K562 (cell line): ENCODE measurements at regions not wholly inside any gene's neighbourhood (a gene's known extent, or its start where the extent isn't known, plus 50 kb on each side); places are given as distances from the start of the nearest gene placed in this dataset.

ENCODE experiments used
- ATAC-seq: fragments of 200-7000 bp; cut with Tn5 transposase; 3 replicates; pipeline ENCODE4 v1.9.1; 2020; ENCODE audit warnings: moderate library complexity
- BruUV-seq: library from RNA; stranded (reverse); fragments of 400-500 nt; replicated peaks from 2 replicates; lab custom pipeline; 2021; lab: Mats Ljungman, UMichigan
- CTCF ChIA-PET: fragments of 300-600 bp; formaldehyde crosslinking; extraction: SDS; loops from one replicate; lab custom pipeline; 2021; ENCODE audit warnings: low intra/inter-chr PET ratio; lab: Yijun Ruan, JAX
- POLR2A ChIA-PET: fragments of 300-600, 350-650 bp; sonication (Branson Sonifier 250); formaldehyde crosslinking; extraction: SDS; loops from one replicate; lab custom pipeline; 2021; ENCODE audit warnings: antibody characterized with exemption, inconsistent platforms; lab: Yijun Ruan, JAX
- DNase-seq, 4 experiments: peaks; one replicate each; pipeline versions ENCODE4 v3.0.0 to v3.0.0-alpha.2; 2011 to 2018; ENCODE audit warnings: low spot score in 3 of 4, mixed read lengths in 3 of 4; ENCODE audit errors: extremely low read depth in 1 of 4
- FAIRE-seq: peaks from 2 replicates; lab custom pipeline; 2011; peaks lifted over from hg19 to GRCh38; lab: Jason Lieb, UNC
- H2AFZ ChIP-seq: 2 replicates; pipeline ENCODE4 v1.6.0; 2011; ENCODE audit warnings: low read depth, low read length, control low read depth, inconsistent platforms
- H3K27ac ChIP-seq: fragments of 200-600 bp; 3 replicates; pipeline ENCODE4 v1.8.0; 2011; ENCODE audit warnings: low read depth, mild to moderate bottlenecking, control low read depth, inconsistent platforms, low read length, moderate library complexity, mixed read lengths; ENCODE audit errors: extremely low read depth
- H3K27me3 ChIP-seq, 2 experiments: fragments of 300-600 bp in 1 of 2; 2 replicates in 1 of 2; 3 replicates in 1 of 2; pipeline versions ENCODE4 v1.6.0 to v1.8.0; 2011; ENCODE audit warnings: inconsistent platforms in 2 of 2, low read length in 2 of 2, mild to moderate bottlenecking in 1 of 2, mixed read lengths in 1 of 2, moderate library complexity in 1 of 2; ENCODE audit not compliant: control insufficient read depth in 2 of 2, insufficient read depth in 2 of 2
- H3K36me3 ChIP-seq: fragments of 300-600 bp; 3 replicates; pipeline ENCODE4 v1.8.0; 2011; ENCODE audit warnings: mild to moderate bottlenecking, low read length, inconsistent platforms; ENCODE audit not compliant: control insufficient read depth, insufficient read depth
- H3K4me1 ChIP-seq, 2 experiments: fragments of 200-600 bp in 1 of 2; replicated peaks in 1 of 2; 2 replicates in 1 of 2; 3 replicates in 1 of 2; pipeline versions ENCODE4 v1.5.1 to v1.8.0; 2011; ENCODE audit warnings: inconsistent platforms in 2 of 2, low read length in 2 of 2, mild to moderate bottlenecking in 1 of 2, mixed read lengths in 1 of 2, moderate library complexity in 1 of 2; ENCODE audit not compliant: control insufficient read depth in 2 of 2, insufficient read depth in 2 of 2
- H3K4me2 ChIP-seq: 2 replicates; pipeline ENCODE4 v1.6.1; 2011; ENCODE audit warnings: low read length, control low read depth, inconsistent platforms, mixed read lengths; ENCODE audit not compliant: insufficient read depth
- H3K4me3 ChIP-seq: fragments of 200-600 bp; sonication (generic), shearing (Covaris generic); 2 replicates; pipeline ENCODE4 v1.5.1; 2016; ENCODE audit warnings: control low read depth, inconsistent platforms
- H3K79me2 ChIP-seq: fragments of 200-600 bp; 3 replicates; pipeline ENCODE4 v1.8.0; 2011; ENCODE audit warnings: low read length, inconsistent platforms; ENCODE audit not compliant: control insufficient read depth, insufficient read depth
- H3K9ac ChIP-seq, 2 experiments: 2 replicates each; pipeline versions ENCODE4 v1.6.0 to v1.6.1; 2011; ENCODE audit warnings: low read depth in 2 of 2, low read length in 2 of 2, control low read depth in 1 of 2, inconsistent platforms in 1 of 2, mild to moderate bottlenecking in 1 of 2, mixed read lengths in 1 of 2; ENCODE audit not compliant: insufficient read depth in 1 of 2
- H3K9me1 ChIP-seq: one replicate; pipeline ENCODE4 v1.6.0; 2011; ENCODE audit warnings: inconsistent platforms, mild to moderate bottlenecking, low read length, moderate library complexity; ENCODE audit not compliant: control insufficient read depth, insufficient read depth
- H3K9me3 ChIP-seq: replicated peaks from 2 replicates; pipeline ENCODE4 v1.5.1; 2011; ENCODE audit warnings: low read depth, low read length, inconsistent platforms; ENCODE audit not compliant: control insufficient read depth, insufficient read depth
- H4K20me1 ChIP-seq: replicated peaks from 2 replicates; pipeline ENCODE4 v1.6.1; 2011; ENCODE audit warnings: low read length, inconsistent platforms, mixed read lengths; ENCODE audit not compliant: control insufficient read depth, insufficient read depth
- BCOR ChIP-seq: fragments of 450-650 bp; IDR thresholded peaks from 2 replicates; pipeline ENCODE4 v1.6.1; 2016
- CREBBP ChIP-seq: IDR thresholded peaks from one replicate; pipeline ENCODE4 v1.6.1; 2012; ENCODE audit warnings: low read depth, mild to moderate bottlenecking, control low read depth, inconsistent platforms, low read length
- PHTF2 ChIP-seq: fragments of 250-450 bp; sonication (Bioruptor Pico); IDR thresholded peaks from 2 replicates; pipeline ENCODE4 v1.5.0; 2021; ENCODE audit warnings: mild to moderate bottlenecking
- SREBF2 ChIP-seq: sonication (generic); formaldehyde crosslinking; IDR thresholded peaks from 2 replicates; pipeline ENCODE4 v1.4.0; 2020; ENCODE audit warnings: mild to moderate bottlenecking, missing genetic modification reagents
- TOE1 ChIP-seq, 2 experiments: fragments of 450-650 bp in 1 of 2; sonication (generic) in 1 of 2; formaldehyde crosslinking in 1 of 2; IDR thresholded peaks; 2 replicates each; pipeline versions ENCODE4 v1.7.1 to v1.8.0; 2016 to 2022; ENCODE audit warnings: borderline replicate concordance in 2 of 2, mild to moderate bottlenecking in 2 of 2, antibody characterized with exemption in 1 of 2, inconsistent platforms in 1 of 2, low read depth in 1 of 2, missing genetic modification reagents in 1 of 2, moderate library complexity in 1 of 2
- ZNF197 ChIP-seq: fragments of 200-800 bp; sonication (Bioruptor generic); IDR thresholded peaks from 2 replicates; pipeline ENCODE4 v1.6.1; 2016; ENCODE audit warnings: low read depth, missing genetic modification characterization, missing compliant biosample characterization
- ZNF79 ChIP-seq: fragments of 250-450 bp; sonication (Bioruptor Pico); IDR thresholded peaks from 2 replicates; pipeline ENCODE4 v1.4.0; 2020; ENCODE audit warnings: low read depth, mild to moderate bottlenecking, moderate library complexity
- WGBS: fragments of 100-300 bp; shearing (Covaris generic); methylation state at CpG from one replicate; pipeline ENCODE4 v1.1.6; 2016; ENCODE audit warnings: low coverage, mixed read lengths; ENCODE audit not compliant: insufficient coverage; ENCODE audit errors: missing lambda C conversion rate; 5-methylcytosine and 5-hydroxymethylcytosine counted together
- in situ Hi-C: fragments of 300-500 bp; cut with MboI; formaldehyde crosslinking; loops from 4 replicates; pipeline ENCODE4 v1.15.0; 2018; ENCODE audit warnings: inconsistent platforms, mixed read lengths
- intact Hi-C: fragments of 100-400 bp; cut with micrococcal nuclease; formaldehyde crosslinking; loops from 2 replicates; pipeline ENCODE4 v1.14.2; 2022
- TF ChIP-seq, protein P1 (sequence below): fragments of 150-350 bp; conservative IDR thresholded peaks from 2 replicates; pipeline ENCODE4 v1.6.1; 2014; ENCODE audit warnings: low read length

DNA sequence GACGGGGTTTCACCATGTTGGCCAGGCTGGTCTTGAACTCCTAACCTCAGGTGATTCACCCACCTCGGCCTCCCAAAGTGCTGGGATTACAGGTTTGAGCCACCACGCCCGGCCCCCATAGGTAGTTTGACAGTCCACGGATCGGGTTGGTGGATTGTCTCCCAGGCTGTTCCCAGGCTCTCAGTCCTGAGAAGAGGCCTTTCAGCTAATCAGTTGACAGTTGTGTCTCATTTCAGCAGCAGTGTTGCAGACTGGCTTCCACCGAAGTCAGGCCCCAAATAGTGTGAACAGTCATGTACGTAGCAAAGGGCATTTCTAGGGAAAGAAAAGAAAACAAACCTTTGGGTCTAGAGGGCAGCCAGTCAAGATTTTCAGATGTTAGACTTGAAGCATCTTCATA lies 102.4 kb upstream of the TLR3 start:
- Histone ChIP-seq H3K4me2 (no peak overlapping the region), H3K79me2 (no peaks in the 10 kb centered on the region), H4K20me1 (no peaks in the 10 kb centered on the region), H3K4me3 (no peak overlapping the region), H3K27ac (no peak overlapping the region), H3K9me3 (no peaks in the 10 kb centered on the region), H3K27me3 (peaks cover 0 to 10% of the 10 kb centered on the region in 2 experiments; a peak in 4 of 5 replicates), H3K9ac (no peak overlapping the region), H3K36me3 (no peaks in the 10 kb centered on the region), H3K4me1 (no peaks in the 10 kb centered on the region), H2AFZ (no peak overlapping the region), H3K9me1 (no peaks in the 10 kb centered on the region)
- TF ChIP-seq BCOR: no peak
- no peak for TF ChIP-seq TOE1 (IDR thresholded peaks at IDR 0.05; ENCODE audit: borderline replicate concordance)
- no peak for TF ChIP-seq TOE1 (CRISPR knock-in tag; IDR thresholded peaks at IDR 0.05; ENCODE audit: borderline replicate concordance, low read depth)
- TF ChIP-seq SREBF2: no peak
- no peak for TF ChIP-seq PHTF2 (CRISPR knock-in tag)
- TF ChIP-seq, protein P1, sequence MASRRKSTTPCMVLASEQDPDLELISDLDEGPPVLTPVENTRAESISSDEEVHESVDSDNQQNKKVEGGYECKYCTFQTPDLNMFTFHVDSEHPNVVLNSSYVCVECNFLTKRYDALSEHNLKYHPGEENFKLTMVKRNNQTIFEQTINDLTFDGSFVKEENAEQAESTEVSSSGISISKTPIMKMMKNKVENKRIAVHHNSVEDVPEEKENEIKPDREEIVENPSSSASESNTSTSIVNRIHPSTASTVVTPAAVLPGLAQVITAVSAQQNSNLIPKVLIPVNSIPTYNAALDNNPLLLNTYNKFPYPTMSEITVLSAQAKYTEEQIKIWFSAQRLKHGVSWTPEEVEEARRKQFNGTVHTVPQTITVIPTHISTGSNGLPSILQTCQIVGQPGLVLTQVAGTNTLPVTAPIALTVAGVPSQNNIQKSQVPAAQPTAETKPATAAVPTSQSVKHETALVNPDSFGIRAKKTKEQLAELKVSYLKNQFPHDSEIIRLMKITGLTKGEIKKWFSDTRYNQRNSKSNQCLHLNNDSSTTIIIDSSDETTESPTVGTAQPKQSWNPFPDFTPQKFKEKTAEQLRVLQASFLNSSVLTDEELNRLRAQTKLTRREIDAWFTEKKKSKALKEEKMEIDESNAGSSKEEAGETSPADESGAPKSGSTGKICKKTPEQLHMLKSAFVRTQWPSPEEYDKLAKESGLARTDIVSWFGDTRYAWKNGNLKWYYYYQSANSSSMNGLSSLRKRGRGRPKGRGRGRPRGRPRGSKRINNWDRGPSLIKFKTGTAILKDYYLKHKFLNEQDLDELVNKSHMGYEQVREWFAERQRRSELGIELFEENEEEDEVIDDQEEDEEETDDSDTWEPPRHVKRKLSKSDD: no peak
- no peak for TF ChIP-seq CREBBP
- no peak for TF ChIP-seq ZNF197 (CRISPR knock-in tag)
- no peak for TF ChIP-seq ZNF79 (CRISPR knock-in tag)
- ATAC-seq: no peak
- intact Hi-C loops (no loop called here), in situ Hi-C loops (no loop called here)
- FAIRE-seq: no peak
- WGBS: 10% methylated on average over 7 of the region's 8 CpGs
- no peak for DNase-seq
- no TSS peak for BruUV-seq
- POLR2A ChIA-PET: no interaction called here
- CTCF ChIA-PET: no interaction called here
